ENCODE measurements at regions not wholly inside any gene's neighbourhood (a gene's known extent, or its start where the extent isn't known, plus 50 kb on each side); places are given as distances from the start of the nearest gene placed in this dataset.

- no peak for DNase-seq (ENCODE audit: extremely low spot score)
- TF ChIP-seq CTCF (IDR thresholded peaks at IDR 0.05; ENCODE audit: control extremely low read depth, extremely low read depth, low read depth, missing control alignments) = no peak
- CTCF ChIA-PET = no interaction called here
- POLR2A ChIA-PET = no interaction called here
Observed at GRCh38 chr1:228927421-228927820, 192.1 kb downstream of the RHOU start.

GRCh38 chr1:228927946-228928898 is 192.9 kb downstream of the RHOU start:
- TF ChIP-seq CTCF (IDR thresholded peaks at IDR 0.05; ENCODE audit: control extremely low read depth, extremely low read depth, low read depth, missing control alignments) = no peak
- ChIA-PET POLR2A (no interaction called here), CTCF (no interaction called here)
- peak; percentile 23 for DNase-seq (ENCODE audit: extremely low spot score)

- ChIA-PET CTCF (no interaction called here), POLR2A (no interaction called here)
- TF ChIP-seq CTCF (IDR thresholded peaks at IDR 0.05; ENCODE audit: control extremely low read depth, extremely low read depth, low read depth, missing control alignments) = no peak
- DNase-seq (ENCODE audit: extremely low spot score) = no peak
Observed at GRCh38 chr1:228929476-228930027, 194.3 kb downstream of the RHOU start.

GRCh38 chr1:228930479-228930957 is 195.2 kb downstream of the RHOU start:
- no peak for DNase-seq (ENCODE audit: extremely low spot score)
- CTCF ChIA-PET = interaction anchor here (1.2 kb wide), 1 partner anchor 9 kb away, joined by 4 read pairs; no protein-coding TSS in a partner anchor
- TF ChIP-seq CTCF (IDR thresholded peaks at IDR 0.05; ENCODE audit: control extremely low read depth, extremely low read depth, low read depth, missing control alignments) = no peak
- POLR2A ChIA-PET = no interaction called here

- CTCF ChIA-PET = no interaction called here
- POLR2A ChIA-PET = no interaction called here
Observed at GRCh38 chr1:228933753-228934152, 198.5 kb downstream of the RHOU start.

GRCh38 chr1:228935198-228935663 is 200.0 kb downstream of the RHOU start:
- ChIA-PET POLR2A (no interaction called here), CTCF (no interaction called here)
- DNase-seq (ENCODE audit: extremely low spot score) = no peak
- no peak for TF ChIP-seq CTCF (IDR thresholded peaks at IDR 0.05; ENCODE audit: control extremely low read depth, extremely low read depth, low read depth, missing control alignments)

More at GRCh38 chr1:228933753-228934152, 198.5 kb downstream of the RHOU start:
- DNase-seq (ENCODE audit: extremely low spot score) = no peak
- no peak for TF ChIP-seq CTCF (IDR thresholded peaks at IDR 0.05; ENCODE audit: control extremely low read depth, extremely low read depth, low read depth, missing control alignments)
